ENCODE measurements at regions not wholly inside any gene's neighbourhood (a gene's known extent, or its start where the extent isn't known, plus 50 kb on each side); places are given as distances from the start of the nearest gene placed in this dataset.

GRCh38 chr14:81946375-81946774, 412.7 kb upstream of the SEL1L start:
- Histone ChIP-seq H3K27ac (ENCODE audit: insufficient read depth, low read depth, low read length) (no peak overlapping the region), H3K4me2 (ENCODE audit: insufficient read depth, low read length) (no peak overlapping the region), H4K20me1 (replicated peaks; ENCODE audit: control insufficient read depth, extremely low read depth, insufficient read depth, low read length) (no peaks in the 10 kb centered on the region), H2AFZ (ENCODE audit: low read depth, low read length) (no peak overlapping the region), H3K79me2 (ENCODE audit: control insufficient read depth, insufficient read depth, low read length) (no peaks in the 10 kb centered on the region), H3K9me1 (replicated peaks; ENCODE audit: control insufficient read depth, extremely low read depth, insufficient read depth, low read length) (no peaks in the 10 kb centered on the region), H3K4me1 (ENCODE audit: control insufficient read depth, extremely low read depth, insufficient read depth, low read length) (no peaks in the 10 kb centered on the region), H3K9me3 (replicated peaks; ENCODE audit: control insufficient read depth, insufficient read depth, low read length) (no peaks in the 10 kb centered on the region), H3K27me3 (ENCODE audit: control insufficient read depth in 2 of 2, insufficient read depth in 2 of 2, low read length in 2 of 2) (no peaks in the 10 kb centered on the region), H3K4me3 (replicated peaks in 1 of 3; ENCODE audit: insufficient read depth in 1 of 3, low read depth in 1 of 3, low read length in 3 of 3) (no peak overlapping the region), H3K9ac (replicated peaks; ENCODE audit: extremely low read depth, insufficient read depth, low read length) (no peak overlapping the region), H3K36me3 (ENCODE audit: control insufficient read depth in 2 of 2, extremely low read depth in 1 of 2, insufficient read depth in 2 of 2, low read length in 2 of 2) (no peaks in the 10 kb centered on the region)
- no TSS peak for BruUV-seq (replicated peaks)
- ChIA-PET CTCF (no interaction called here), POLR2A (no interaction called here)
- FAIRE-seq (no peak), DNase-seq (ENCODE audit: low read depth, low spot score) (no peak)
- dilution Hi-C loops (cut with MboI; ENCODE audit: extremely low pct_ligation_motif_present, low sequenced_read_pairs), result no loop called here
- no peak for TF ChIP-seq POLR2A (IDR thresholded peaks at IDR 0.05; ENCODE audit: low read depth, low read length)
- no peak for TF ChIP-seq POLR2AphosphoS5 (IDR thresholded peaks at IDR 0.05; ENCODE audit: insufficient read depth, low read depth, low read length)
- TF ChIP-seq, protein P1, sequence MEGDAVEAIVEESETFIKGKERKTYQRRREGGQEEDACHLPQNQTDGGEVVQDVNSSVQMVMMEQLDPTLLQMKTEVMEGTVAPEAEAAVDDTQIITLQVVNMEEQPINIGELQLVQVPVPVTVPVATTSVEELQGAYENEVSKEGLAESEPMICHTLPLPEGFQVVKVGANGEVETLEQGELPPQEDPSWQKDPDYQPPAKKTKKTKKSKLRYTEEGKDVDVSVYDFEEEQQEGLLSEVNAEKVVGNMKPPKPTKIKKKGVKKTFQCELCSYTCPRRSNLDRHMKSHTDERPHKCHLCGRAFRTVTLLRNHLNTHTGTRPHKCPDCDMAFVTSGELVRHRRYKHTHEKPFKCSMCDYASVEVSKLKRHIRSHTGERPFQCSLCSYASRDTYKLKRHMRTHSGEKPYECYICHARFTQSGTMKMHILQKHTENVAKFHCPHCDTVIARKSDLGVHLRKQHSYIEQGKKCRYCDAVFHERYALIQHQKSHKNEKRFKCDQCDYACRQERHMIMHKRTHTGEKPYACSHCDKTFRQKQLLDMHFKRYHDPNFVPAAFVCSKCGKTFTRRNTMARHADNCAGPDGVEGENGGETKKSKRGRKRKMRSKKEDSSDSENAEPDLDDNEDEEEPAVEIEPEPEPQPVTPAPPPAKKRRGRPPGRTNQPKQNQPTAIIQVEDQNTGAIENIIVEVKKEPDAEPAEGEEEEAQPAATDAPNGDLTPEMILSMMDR (IDR thresholded peaks at IDR 0.05; ENCODE audit: extremely low read depth in 1 of 2, insufficient read depth in 1 of 2, low read depth in 1 of 2, low read length in 2 of 2), result no peak
- TF ChIP-seq EZH2 (IDR thresholded peaks at IDR 0.05; ENCODE audit: borderline replicate concordance, low read depth, low read length, severe bottlenecking), result no peak
- no peak for TF ChIP-seq FOS (IDR thresholded peaks at IDR 0.05; ENCODE audit: borderline replicate concordance, insufficient read depth, low read length)
- TF ChIP-seq, protein P2, sequence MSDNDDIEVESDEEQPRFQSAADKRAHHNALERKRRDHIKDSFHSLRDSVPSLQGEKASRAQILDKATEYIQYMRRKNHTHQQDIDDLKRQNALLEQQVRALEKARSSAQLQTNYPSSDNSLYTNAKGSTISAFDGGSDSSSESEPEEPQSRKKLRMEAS (IDR thresholded peaks at IDR 0.05; ENCODE audit: insufficient read depth, insufficient read length), result no peak
- TF ChIP-seq MYC (IDR thresholded peaks at IDR 0.05; ENCODE audit: low read depth, low read length), result no peak
- TF ChIP-seq GATA2 (IDR thresholded peaks at IDR 0.05; ENCODE audit: insufficient read depth, insufficient read length, low read depth, low read length), result no peak
- TF ChIP-seq JUN (IDR thresholded peaks at IDR 0.05; ENCODE audit: borderline replicate concordance, insufficient read depth, insufficient read length, low read depth), result no peak
- intact Hi-C loops (cut with micrococcal nuclease), result no loop called here
